Trophoblast cell (in vitro differentiated cells and primary cell): ENCODE measurements at regions not wholly inside any gene's neighbourhood (a gene's known extent, or its start where the extent isn't known, plus 50 kb on each side); places are given as distances from the start of the nearest gene placed in this dataset.

ENCODE experiments used
- DNase-seq, 2 donors: peaks; one replicate each; pipeline ENCODE4 v3.0.0-alpha.2; 2016
- H2AFZ ChIP-seq: 2 replicates; pipeline ENCODE4 v1.6.1; 2013; ENCODE audit warnings: low read length, moderate library complexity, mild to moderate bottlenecking; ENCODE audit not compliant: insufficient read depth, poor library complexity
- H2AK5ac ChIP-seq: 2 replicates; pipeline ENCODE4 v1.6.1; 2013; ENCODE audit warnings: mild to moderate bottlenecking, low read length
- H2BK120ac ChIP-seq: 2 replicates; pipeline ENCODE4 v1.6.1; 2013; ENCODE audit warnings: low read length, mild to moderate bottlenecking, moderate library complexity; ENCODE audit not compliant: insufficient read depth, poor library complexity
- H2BK12ac ChIP-seq: 2 replicates; pipeline ENCODE4 v1.6.1; 2013; ENCODE audit warnings: mild to moderate bottlenecking, low read length, moderate library complexity
- H2BK5ac ChIP-seq: 2 replicates; pipeline ENCODE4 v1.6.1; 2013; ENCODE audit warnings: low read length, low read depth, moderate library complexity, mild to moderate bottlenecking; ENCODE audit not compliant: poor library complexity
- H3K14ac ChIP-seq: 2 replicates; pipeline ENCODE4 v1.6.1; 2013; ENCODE audit warnings: mild to moderate bottlenecking, low read length
- H3K18ac ChIP-seq: 2 replicates; pipeline ENCODE4 v1.6.1; 2013; ENCODE audit warnings: mild to moderate bottlenecking, low read length
- H3K23ac ChIP-seq: 2 replicates; pipeline ENCODE4 v1.6.1; 2013; ENCODE audit warnings: low read length
- H3K27ac ChIP-seq: 2 replicates; pipeline ENCODE4 v1.5.1; 2013; ENCODE audit warnings: low read depth, mild to moderate bottlenecking, inconsistent platforms, low read length, moderate library complexity
- H3K27me3 ChIP-seq: 2 replicates; pipeline ENCODE4 v1.6.1; 2013; ENCODE audit warnings: inconsistent platforms, mild to moderate bottlenecking, low read length, moderate library complexity; ENCODE audit not compliant: insufficient read depth
- H3K36me3 ChIP-seq, 2 experiments: 1 replicate in 1 of 2; 2 replicates in 1 of 2; pipeline ENCODE4 v1.6.1; 2013; ENCODE audit warnings: low read length in 2 of 2, mild to moderate bottlenecking in 2 of 2, moderate library complexity in 1 of 2; ENCODE audit not compliant: insufficient read depth in 2 of 2, control insufficient read depth in 1 of 2
- H3K4ac ChIP-seq: 2 replicates; pipeline ENCODE4 v1.6.1; 2013; ENCODE audit warnings: low read depth, mild to moderate bottlenecking, low read length, moderate library complexity
- H3K4me1 ChIP-seq, 2 experiments: 1 replicate in 1 of 2; 2 replicates in 1 of 2; pipeline ENCODE4 v1.6.1; 2013; ENCODE audit warnings: low read length in 2 of 2, mild to moderate bottlenecking in 2 of 2, moderate library complexity in 1 of 2; ENCODE audit not compliant: insufficient read depth in 2 of 2, control insufficient read depth in 1 of 2
- H3K4me2 ChIP-seq: 2 replicates; pipeline ENCODE4 v1.6.1; 2013; ENCODE audit warnings: inconsistent platforms, mild to moderate bottlenecking, low read length, moderate library complexity
- H3K4me3 ChIP-seq: 2 replicates; pipeline ENCODE4 v1.5.1; 2013; ENCODE audit warnings: mild to moderate bottlenecking, low read depth, low read length, inconsistent platforms
- H3K79me1 ChIP-seq: one replicate; pipeline ENCODE4 v1.6.1; 2013; ENCODE audit warnings: low read length
- H3K79me2 ChIP-seq: 2 replicates; pipeline ENCODE4 v1.6.1; 2013; ENCODE audit warnings: low read length, mild to moderate bottlenecking; ENCODE audit not compliant: control insufficient read depth, insufficient read depth, poor library complexity
- H3K9ac ChIP-seq: 2 replicates; pipeline ENCODE4 v1.6.1; 2013; ENCODE audit warnings: mild to moderate bottlenecking, low read length
- H3K9me3 ChIP-seq: 2 replicates; pipeline ENCODE4 v1.6.1; 2013; ENCODE audit warnings: low read depth, mild to moderate bottlenecking, control low read depth, inconsistent platforms, low read length; ENCODE audit not compliant: insufficient read depth
- H4K12ac ChIP-seq: 2 replicates; pipeline ENCODE4 v1.6.1; 2013; ENCODE audit warnings: low read depth, mild to moderate bottlenecking, low read length, moderate library complexity
- H4K8ac ChIP-seq: 2 replicates; pipeline ENCODE4 v1.6.1; 2013; ENCODE audit warnings: low read depth, mild to moderate bottlenecking, low read length, moderate library complexity
- H4K91ac ChIP-seq: one replicate; pipeline ENCODE4 v1.6.1; 2013; ENCODE audit warnings: low read depth, mild to moderate bottlenecking, low read length, moderate library complexity
- WGBS: extraction: QIAGEN DNeasy Blood & Tissue Kit; methylation state at CpG from one replicate; pipeline ENCODE4 v1.1.7; 2013; ENCODE audit warnings: missing lambda C conversion rate; ENCODE audit not compliant: insufficient read length, insufficient coverage; ENCODE audit errors: extremely low coverage; 5-methylcytosine and 5-hydroxymethylcytosine counted together

- H2BK5ac ChIP-seq, result no peak overlapping the region
- no peak overlapping the region for H4K91ac ChIP-seq
- peaks cover 2% of the 10 kb centered on the region for H3K9me3 ChIP-seq
- no peak for DNase-seq
- no peaks in the 10 kb centered on the region for H3K27me3 ChIP-seq
- H3K4me2 ChIP-seq, result no peak overlapping the region
- no peak overlapping the region for H2AK5ac ChIP-seq
- peaks cover 11% of the 10 kb centered on the region for H3K79me1 ChIP-seq
- no peak overlapping the region for H3K9ac ChIP-seq
- H3K27ac ChIP-seq, result no peak overlapping the region
- no peak overlapping the region for H2AFZ ChIP-seq
- no peak overlapping the region for H3K4me3 ChIP-seq
- no peaks in the 10 kb centered on the region for H3K79me2 ChIP-seq
- H3K14ac ChIP-seq, result no peak overlapping the region
- peaks cover 8 to 10% of the 10 kb centered on the region in 2 experiments for H3K4me1 ChIP-seq
- H3K18ac ChIP-seq, result no peak overlapping the region
- no peak overlapping the region for H4K12ac ChIP-seq
- no peak overlapping the region for H3K4ac ChIP-seq
- WGBS, result no CpG with 5 or more reads among the region's 4 CpGs
- H2BK120ac ChIP-seq, result no peak overlapping the region
- no peak overlapping the region for H4K8ac ChIP-seq
- no peak overlapping the region for H3K23ac ChIP-seq
- H2BK12ac ChIP-seq, result no peak overlapping the region
- H3K36me3 ChIP-seq, result no peaks in the 10 kb centered on the region
These were observed 59.2 kb upstream of the ADCY1 start for GRCh38 chr7:45514944-45515343.

DNA sequence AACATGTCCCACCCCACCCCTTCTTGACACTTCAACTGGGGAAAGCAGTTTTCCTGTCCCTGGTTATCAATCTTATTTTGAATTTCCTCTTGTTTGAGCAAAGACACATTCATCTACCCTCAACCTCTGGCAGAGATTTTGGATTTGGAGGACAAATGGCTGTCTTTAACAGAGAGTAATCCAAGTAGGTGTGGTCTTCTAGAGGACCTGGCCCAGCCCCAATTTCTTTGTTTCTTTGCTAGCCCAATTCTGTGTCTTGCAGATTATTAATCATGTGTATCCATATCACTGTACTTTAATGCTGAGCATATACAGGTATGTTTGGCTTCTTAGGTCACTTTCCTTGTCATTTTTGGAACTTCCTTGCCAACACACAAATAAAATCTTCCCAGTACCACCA is 58.8 kb upstream of the ADCY1 start:
- Histone ChIP-seq H4K12ac (no peak overlapping the region), H3K18ac (no peak overlapping the region), H2AK5ac (no peak overlapping the region), H4K91ac (no peak overlapping the region), H2AFZ (no peak overlapping the region), H3K27ac (no peak overlapping the region), H2BK12ac (no peak overlapping the region), H3K4me1 (peaks cover 8 to 10% of the 10 kb centered on the region in 2 experiments), H3K79me1 (peaks cover 9% of the 10 kb centered on the region), H3K36me3 (no peaks in the 10 kb centered on the region), H3K79me2 (no peaks in the 10 kb centered on the region), H4K8ac (no peak overlapping the region), H3K14ac (no peak overlapping the region), H3K27me3 (no peaks in the 10 kb centered on the region), H3K9me3 (no peaks in the 10 kb centered on the region), H2BK5ac (no peak overlapping the region), H3K23ac (no peak overlapping the region), H3K9ac (no peak overlapping the region), H2BK120ac (no peak overlapping the region), H3K4me2 (no peak overlapping the region), H3K4me3 (no peak overlapping the region), H3K4ac (no peak overlapping the region)
- no peak for DNase-seq
